ENCODE measurements at regions not wholly inside any gene's neighbourhood (a gene's known extent, or its start where the extent isn't known, plus 50 kb on each side); places are given as distances from the start of the nearest gene placed in this dataset.
"Not testable (repeated sequence)": the region's sequence is repeated elsewhere in the genome, so short reads cannot be mapped to it uniquely, and the experiment has no call there.

DNA sequence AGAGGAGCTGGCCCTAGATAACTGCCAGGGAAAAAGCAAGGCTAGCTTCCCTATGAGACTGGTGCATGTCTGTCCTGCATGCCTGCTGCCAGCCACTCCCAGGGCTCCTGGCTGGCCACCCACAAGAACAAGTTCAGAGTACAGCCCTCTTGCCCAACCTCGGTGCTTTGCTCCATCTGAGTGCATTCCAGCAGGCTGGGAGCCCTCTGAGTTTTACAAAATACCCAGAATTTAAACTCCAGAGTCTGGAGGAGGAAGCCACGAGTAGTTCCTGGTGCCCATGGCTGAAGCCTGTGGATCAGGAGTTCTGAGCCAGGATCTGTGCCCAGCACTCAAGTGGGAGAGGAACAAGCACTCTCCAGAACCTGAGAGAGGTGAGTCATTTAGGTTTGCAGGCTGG lies 111.6 kb downstream of the MAGEE2 start:
- no peak for TF ChIP-seq POLR2AphosphoS5 (IDR thresholded peaks at IDR 0.05; ENCODE audit: low read depth, low read length)
- no peak for TF ChIP-seq PAX5 (IDR thresholded peaks at IDR 0.05; ENCODE audit: insufficient read depth, low read length, severe bottlenecking)
- no peak for TF ChIP-seq POLR2A (IDR thresholded peaks at IDR 0.05; ENCODE audit: low read depth, low read length)
- TF ChIP-seq POU2F2 (IDR thresholded peaks at IDR 0.05; ENCODE audit: low read depth, low read length): no peak
- no peak for TF ChIP-seq SPI1 (IDR thresholded peaks at IDR 0.05; ENCODE audit: low read depth, low read length)
- FAIRE-seq: no peak
- no peak for DNase-seq (ENCODE audit: insufficient read length, low spot score)

DNA sequence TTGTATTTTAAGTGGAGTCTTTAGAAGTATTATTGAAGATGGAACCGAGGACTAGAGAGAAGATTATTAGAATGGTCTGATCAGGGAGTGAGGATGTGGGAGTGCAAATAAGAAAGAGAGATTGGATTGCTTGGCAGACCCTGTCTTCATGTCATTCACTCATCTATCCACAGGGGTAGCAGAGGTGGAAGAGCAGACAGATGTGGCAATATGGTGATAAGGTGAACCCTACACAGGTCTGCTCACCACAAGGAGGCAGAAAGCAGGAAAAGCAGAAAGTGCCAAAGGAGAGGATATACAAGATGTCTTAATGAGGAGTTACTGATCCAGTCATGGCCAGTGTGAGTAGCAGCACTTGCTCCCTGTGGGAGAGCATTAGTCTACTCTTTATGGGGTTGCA lies 129.4 kb downstream of the MAGEE2 start:
- no peak for FAIRE-seq
- DNase-seq (ENCODE audit: insufficient read length, low spot score): no peak
- no peak for TF ChIP-seq PAX5 (IDR thresholded peaks at IDR 0.05; ENCODE audit: insufficient read depth, low read length, severe bottlenecking)

DNA sequence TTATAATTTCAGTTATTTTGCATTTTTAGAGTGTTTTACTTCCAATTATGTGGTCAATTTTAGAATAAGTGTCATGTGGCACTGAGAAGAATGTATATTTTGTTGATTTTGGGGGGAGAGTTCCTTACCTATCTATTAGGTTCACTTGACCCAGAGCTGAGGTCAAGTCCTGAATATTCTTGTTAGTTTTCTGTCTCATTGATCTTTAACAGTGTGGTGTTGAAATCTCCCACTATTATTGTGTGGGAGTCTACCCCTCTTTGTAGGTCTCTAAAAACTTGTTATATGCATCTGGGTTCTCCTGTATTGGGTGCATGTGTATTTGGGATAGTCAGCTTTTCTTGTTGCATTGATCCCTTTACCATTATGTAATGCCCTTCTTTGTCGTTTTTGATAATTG lies 127.0 kb upstream of the ZDHHC15 start:
- TF ChIP-seq TAF1 (IDR thresholded peaks at IDR 0.05; ENCODE audit: low read depth, low read length) (no peak), PAX5 (IDR thresholded peaks at IDR 0.05; ENCODE audit: insufficient read depth, low read length, severe bottlenecking) (no peak), POU2F2 (IDR thresholded peaks at IDR 0.05; ENCODE audit: low read depth, low read length) (no peak), POLR2AphosphoS5 (IDR thresholded peaks at IDR 0.05; ENCODE audit: low read depth, low read length) (no peak), POLR2A (IDR thresholded peaks at IDR 0.05; ENCODE audit: low read depth, low read length) (no peak), SPI1 (IDR thresholded peaks at IDR 0.05; ENCODE audit: low read depth, low read length) (no peak)
- FAIRE-seq (no peak), DNase-seq (ENCODE audit: insufficient read length, low spot score) (no peak)

DNA sequence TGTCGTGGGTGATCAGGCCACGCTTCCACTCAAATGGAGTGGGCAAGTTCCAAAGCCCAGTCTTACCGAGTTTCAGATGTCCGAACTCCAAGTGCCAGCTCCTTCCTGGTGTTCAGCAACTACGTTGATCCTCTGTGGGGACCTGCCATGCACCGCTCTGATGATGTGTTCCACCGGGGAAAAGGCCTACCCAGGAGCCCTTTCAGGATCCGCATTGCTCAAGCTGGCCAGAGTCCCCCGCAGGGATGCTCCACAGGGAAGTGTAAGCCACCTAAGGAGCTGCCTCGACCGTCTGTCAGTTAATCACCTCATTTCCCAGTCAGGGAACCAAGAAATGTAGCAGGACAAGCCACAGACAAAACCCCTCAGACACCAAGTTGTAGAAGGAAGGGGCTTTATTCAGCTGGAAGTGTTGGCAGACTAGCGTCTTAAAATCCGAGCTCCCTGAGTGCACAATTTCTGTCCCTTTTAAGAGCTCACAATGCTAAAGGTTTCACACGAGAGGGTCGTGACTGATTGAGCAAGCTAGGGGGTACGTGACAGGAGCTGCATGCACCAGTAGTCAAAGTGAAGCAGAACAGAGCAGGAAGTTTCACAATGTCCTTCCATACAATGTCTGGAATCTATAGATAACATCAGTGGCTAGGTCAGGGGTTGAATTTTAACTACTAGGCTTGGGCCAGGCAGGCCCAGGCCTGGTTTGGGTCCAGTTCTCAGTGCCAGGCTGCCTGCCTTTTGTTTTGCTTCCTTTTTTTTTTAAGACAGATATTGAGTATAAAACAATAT lies 126.2 kb upstream of the ZDHHC15 start:
- DNase-seq (ENCODE audit: insufficient read length, low spot score) (no peak), FAIRE-seq (no peak)
- TF ChIP-seq TAF1 (IDR thresholded peaks at IDR 0.05; ENCODE audit: low read depth, low read length): no peak
- TF ChIP-seq PAX5 (IDR thresholded peaks at IDR 0.05; ENCODE audit: insufficient read depth, low read length, severe bottlenecking): no peak
- TF ChIP-seq SPI1 (IDR thresholded peaks at IDR 0.05; ENCODE audit: low read depth, low read length): no peak
- TF ChIP-seq POU2F2 (IDR thresholded peaks at IDR 0.05; ENCODE audit: low read depth, low read length): no peak
- no peak for TF ChIP-seq POLR2AphosphoS5 (IDR thresholded peaks at IDR 0.05; ENCODE audit: low read depth, low read length)
- no peak for TF ChIP-seq POLR2A (IDR thresholded peaks at IDR 0.05; ENCODE audit: low read depth, low read length)

DNA sequence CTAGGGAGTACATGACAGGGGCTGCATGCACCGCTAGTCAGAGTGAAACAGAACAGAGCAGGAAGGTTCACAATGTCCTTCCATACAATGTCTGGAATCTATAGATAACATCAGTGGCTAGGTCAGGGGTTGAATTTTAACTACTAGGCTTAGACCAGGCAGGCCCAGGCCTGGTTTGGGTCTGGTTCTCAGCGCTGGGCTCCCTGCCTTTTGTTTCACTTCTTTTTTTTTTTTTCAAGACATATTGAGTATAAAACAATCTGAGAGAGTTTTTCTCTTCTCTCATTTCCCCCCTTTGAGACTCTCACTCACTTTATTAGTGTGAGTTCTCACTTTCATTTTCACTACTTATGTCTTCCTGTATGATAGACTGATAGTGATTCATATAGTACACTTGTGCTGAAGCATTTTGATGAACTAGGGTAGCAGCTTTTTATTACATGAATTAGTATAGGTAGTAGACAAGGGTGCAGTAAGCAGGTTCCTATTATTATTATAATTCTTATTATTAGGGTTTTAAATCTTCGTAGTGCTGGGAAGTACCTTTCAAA lies 120.0 kb upstream of the ZDHHC15 start:
- no peak for TF ChIP-seq SPI1 (IDR thresholded peaks at IDR 0.05; ENCODE audit: low read depth, low read length)
- no peak for TF ChIP-seq POU2F2 (IDR thresholded peaks at IDR 0.05; ENCODE audit: low read depth, low read length)
- TF ChIP-seq POLR2AphosphoS5 (IDR thresholded peaks at IDR 0.05; ENCODE audit: low read depth, low read length): no peak
- TF ChIP-seq PAX5 (IDR thresholded peaks at IDR 0.05; ENCODE audit: insufficient read depth, low read length, severe bottlenecking): no peak
- no peak for TF ChIP-seq POLR2A (IDR thresholded peaks at IDR 0.05; ENCODE audit: low read depth, low read length)
- no peak for TF ChIP-seq TAF1 (IDR thresholded peaks at IDR 0.05; ENCODE audit: low read depth, low read length)
- FAIRE-seq (no peak), DNase-seq (ENCODE audit: insufficient read length, low spot score) (no peak)

DNA sequence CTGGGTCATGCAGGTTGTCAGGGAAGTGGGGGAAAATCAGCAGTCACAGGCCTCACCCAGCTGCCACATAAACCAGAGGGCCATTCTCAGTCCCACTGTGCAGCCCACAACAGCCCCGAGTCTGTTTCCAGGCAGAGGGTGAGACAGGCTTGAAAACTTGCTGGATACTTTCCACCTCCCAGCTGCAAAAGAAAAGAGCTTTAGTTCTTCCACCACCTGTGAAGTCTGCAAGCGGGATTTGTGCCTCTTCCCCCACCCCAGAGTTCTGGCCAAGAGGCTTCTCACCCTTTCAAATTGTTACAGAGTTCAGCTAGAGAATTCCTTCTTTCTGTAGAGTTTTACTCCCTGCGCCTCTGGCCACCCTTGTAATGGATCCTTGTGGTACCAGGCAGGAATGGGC lies 115.5 kb upstream of the ZDHHC15 start:
- DNase-seq (ENCODE audit: insufficient read length, low spot score) (no peak), FAIRE-seq (no peak)
- TF ChIP-seq POLR2A (IDR thresholded peaks at IDR 0.05; ENCODE audit: low read depth, low read length): no peak
- no peak for TF ChIP-seq PAX5 (IDR thresholded peaks at IDR 0.05; ENCODE audit: insufficient read depth, low read length, severe bottlenecking)
- TF ChIP-seq POLR2AphosphoS5 (IDR thresholded peaks at IDR 0.05; ENCODE audit: low read depth, low read length): no peak
- no peak for TF ChIP-seq TAF1 (IDR thresholded peaks at IDR 0.05; ENCODE audit: low read depth, low read length)
- no peak for TF ChIP-seq SPI1 (IDR thresholded peaks at IDR 0.05; ENCODE audit: low read depth, low read length)
- no peak for TF ChIP-seq POU2F2 (IDR thresholded peaks at IDR 0.05; ENCODE audit: low read depth, low read length)

DNA sequence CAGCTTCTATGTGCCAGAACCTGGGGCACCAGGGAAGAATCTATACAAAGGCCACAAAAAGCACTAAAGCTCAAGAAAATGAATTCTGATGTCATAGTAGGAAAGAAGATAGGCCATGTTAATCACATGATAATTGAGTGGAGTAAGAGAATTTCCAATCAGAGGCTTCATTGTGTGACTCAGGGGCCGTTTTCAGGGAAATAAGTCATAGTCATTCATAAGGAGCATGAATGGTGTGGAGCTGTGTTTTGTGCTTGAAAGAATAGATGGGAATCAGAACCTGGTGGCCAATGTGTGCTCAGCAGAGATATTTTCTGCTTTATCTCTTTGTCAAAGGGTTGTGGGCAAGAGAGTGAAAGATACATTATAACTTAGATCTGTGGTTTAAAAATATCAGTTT lies 102.4 kb upstream of the ZDHHC15 start:
- FAIRE-seq (no peak), DNase-seq (ENCODE audit: insufficient read length, low spot score) (no peak)
- TF ChIP-seq PAX5 (IDR thresholded peaks at IDR 0.05; ENCODE audit: insufficient read depth, low read length, severe bottlenecking) (no peak), POLR2A (IDR thresholded peaks at IDR 0.05; ENCODE audit: low read depth, low read length) (no peak), TAF1 (IDR thresholded peaks at IDR 0.05; ENCODE audit: low read depth, low read length) (no peak), SPI1 (IDR thresholded peaks at IDR 0.05; ENCODE audit: low read depth, low read length) (no peak), POU2F2 (IDR thresholded peaks at IDR 0.05; ENCODE audit: low read depth, low read length) (no peak), POLR2AphosphoS5 (IDR thresholded peaks at IDR 0.05; ENCODE audit: low read depth, low read length) (no peak)

DNA sequence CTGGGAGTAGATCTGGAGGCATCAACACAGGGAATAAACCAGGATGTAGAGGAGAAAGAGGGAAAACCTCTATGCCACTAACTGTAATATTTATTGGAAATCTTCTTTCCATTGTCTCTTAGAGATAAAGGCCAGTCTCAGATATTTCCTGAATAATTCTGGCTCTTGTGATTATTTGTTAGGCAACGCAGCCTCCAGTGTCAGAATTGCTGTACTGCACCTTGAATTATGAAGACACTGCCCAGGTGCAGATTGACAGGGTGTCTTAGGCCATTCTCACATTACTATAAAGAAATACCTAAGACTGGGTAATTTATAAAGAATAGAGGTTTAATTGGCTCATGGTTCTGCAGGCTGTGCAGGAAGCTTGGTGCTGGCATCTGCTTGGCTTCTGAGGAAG lies 100.7 kb upstream of the ZDHHC15 start:
- FAIRE-seq (no peak), DNase-seq (ENCODE audit: insufficient read length, low spot score) (no peak)
- no peak for TF ChIP-seq POU2F2 (IDR thresholded peaks at IDR 0.05; ENCODE audit: low read depth, low read length)
- TF ChIP-seq TAF1 (IDR thresholded peaks at IDR 0.05; ENCODE audit: low read depth, low read length): no peak
- no peak for TF ChIP-seq POLR2A (IDR thresholded peaks at IDR 0.05; ENCODE audit: low read depth, low read length)
- TF ChIP-seq POLR2AphosphoS5 (IDR thresholded peaks at IDR 0.05; ENCODE audit: low read depth, low read length): no peak
- TF ChIP-seq PAX5 (IDR thresholded peaks at IDR 0.05; ENCODE audit: insufficient read depth, low read length, severe bottlenecking): no peak
- no peak for TF ChIP-seq SPI1 (IDR thresholded peaks at IDR 0.05; ENCODE audit: low read depth, low read length)

DNA sequence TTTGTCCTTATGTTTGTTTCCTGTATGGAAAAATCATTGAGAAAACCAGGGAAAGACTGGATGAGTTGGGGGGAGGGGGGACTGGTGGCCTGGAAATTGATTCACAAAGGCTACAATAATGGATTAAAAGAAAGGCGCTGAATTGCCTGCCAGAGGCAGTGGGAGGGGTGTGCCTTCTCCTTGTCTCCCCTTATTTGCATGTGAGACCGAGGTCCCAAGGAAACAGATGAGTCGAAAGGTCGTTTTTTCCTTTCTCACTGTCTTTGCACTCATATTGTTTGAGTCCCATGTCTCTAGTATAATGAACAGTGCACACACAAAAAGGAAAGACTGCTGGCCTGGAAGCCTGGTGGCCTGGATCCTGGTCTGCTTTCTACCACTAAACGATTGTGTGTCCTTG lies 86.6 kb upstream of the ZDHHC15 start:
- DNase-seq (ENCODE audit: insufficient read length, low spot score) (no peak), FAIRE-seq (no peak)
- no peak for TF ChIP-seq SPI1 (IDR thresholded peaks at IDR 0.05; ENCODE audit: low read depth, low read length)
- no peak for TF ChIP-seq POLR2AphosphoS5 (IDR thresholded peaks at IDR 0.05; ENCODE audit: low read depth, low read length)
- no peak for TF ChIP-seq POU2F2 (IDR thresholded peaks at IDR 0.05; ENCODE audit: low read depth, low read length)
- TF ChIP-seq PAX5 (IDR thresholded peaks at IDR 0.05; ENCODE audit: insufficient read depth, low read length, severe bottlenecking): no peak
- no peak for TF ChIP-seq POLR2A (IDR thresholded peaks at IDR 0.05; ENCODE audit: low read depth, low read length)
- no peak for TF ChIP-seq TAF1 (IDR thresholded peaks at IDR 0.05; ENCODE audit: low read depth, low read length)

DNA sequence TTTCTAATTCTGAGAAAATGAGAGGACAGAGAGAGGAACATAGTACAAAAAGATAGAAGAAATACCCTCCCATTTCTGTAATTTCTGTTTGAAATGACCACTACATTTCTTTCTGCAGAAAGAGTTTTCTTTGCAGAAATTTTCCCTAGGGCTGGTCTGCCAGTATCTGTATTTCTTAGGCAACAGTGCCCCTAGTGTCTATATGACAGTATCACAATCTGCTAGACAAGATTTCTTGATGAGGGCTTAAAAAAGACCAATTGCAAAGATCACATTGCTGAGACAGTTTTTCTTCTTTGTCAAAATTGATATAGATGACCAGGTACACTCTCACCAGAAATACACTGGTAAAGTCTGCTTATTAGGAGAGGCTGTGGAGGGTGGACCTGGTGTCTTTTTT lies 81.0 kb upstream of the ZDHHC15 start:
- DNase-seq (ENCODE audit: insufficient read length, low spot score) (peak; percentile 1), FAIRE-seq (peak; percentile 71)
- TF ChIP-seq POLR2A (IDR thresholded peaks at IDR 0.05; ENCODE audit: low read depth, low read length) (no peak), SPI1 (IDR thresholded peaks at IDR 0.05; ENCODE audit: low read depth, low read length) (no peak), TAF1 (IDR thresholded peaks at IDR 0.05; ENCODE audit: low read depth, low read length) (no peak), POU2F2 (IDR thresholded peaks at IDR 0.05; ENCODE audit: low read depth, low read length) (no peak), PAX5 (IDR thresholded peaks at IDR 0.05; ENCODE audit: insufficient read depth, low read length, severe bottlenecking) (no peak), POLR2AphosphoS5 (IDR thresholded peaks at IDR 0.05; ENCODE audit: low read depth, low read length) (no peak)

DNA sequence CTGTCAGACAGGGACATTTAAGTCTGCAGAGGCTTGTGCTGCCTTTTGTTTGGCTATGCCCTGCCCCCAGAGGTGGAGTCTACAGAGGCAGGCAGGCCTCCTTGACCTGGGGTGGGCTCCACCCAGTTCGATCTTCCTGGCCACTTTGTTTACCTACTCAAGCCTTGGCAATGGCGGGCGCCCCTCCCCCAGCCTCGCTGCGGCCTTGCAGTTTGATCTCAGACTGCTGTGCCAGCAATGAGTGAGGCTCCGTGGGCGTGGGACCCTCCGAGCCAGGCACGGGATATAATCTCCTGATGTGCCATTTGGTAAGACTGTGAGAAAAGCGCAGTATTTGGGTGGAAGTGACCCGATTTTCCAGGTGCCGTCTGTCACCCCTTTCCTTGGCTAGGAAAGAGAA lies 79.2 kb upstream of the ZDHHC15 start:
- not testable (repeated sequence) for FAIRE-seq; DNase-seq (ENCODE audit: insufficient read length, low spot score)

Data from GM12891 (cell line).